Fibroblast of the aortic adventitia (primary cell): ENCODE measurements at regions not wholly inside any gene's neighbourhood (a gene's known extent, or its start where the extent isn't known, plus 50 kb on each side); places are given as distances from the start of the nearest gene placed in this dataset.

ENCODE experiments used
- DNase-seq: peaks from one replicate; pipeline ENCODE4 v3.0.0-alpha.2; 2010; ENCODE audit warnings: low read depth
- H3K4me3 ChIP-seq: 2 replicates; pipeline ENCODE4 v1.5.1; 2011; ENCODE audit warnings: low read depth, mild to moderate bottlenecking, control low read depth, low read length, moderate library complexity
- CTCF ChIP-seq: IDR thresholded peaks from 2 replicates; pipeline ENCODE4 v1.5.1; 2011; ENCODE audit warnings: mild to moderate bottlenecking, low read length, control low read depth, inconsistent platforms; ENCODE audit not compliant: insufficient read depth

GRCh38 chr1:8256321-8256720 is 61.6 kb upstream of the SLC45A1 start:
- DNase-seq, result no peak
- no peak overlapping the region for H3K4me3 ChIP-seq
- no peak for TF ChIP-seq CTCF

GRCh38 chr1:8255712-8256111 is 62.2 kb upstream of the SLC45A1 start:
- no peak overlapping the region for H3K4me3 ChIP-seq
- DNase-seq, result no peak

GRCh38 chr1:8252266-8252951 is 65.5 kb upstream of the SLC45A1 start:
- DNase-seq, result no peak
- TF ChIP-seq CTCF, result no peak
- H3K4me3 ChIP-seq, result no peak overlapping the region

More at GRCh38 chr1:8255712-8256111, 62.2 kb upstream of the SLC45A1 start:
- no peak for TF ChIP-seq CTCF

- TF ChIP-seq CTCF, result no peak
Observed at GRCh38 chr1:8251635-8252034, 66.3 kb upstream of the SLC45A1 start.

GRCh38 chr1:8249838-8250237 is 68.1 kb upstream of the SLC45A1 start:
- no peak for TF ChIP-seq CTCF

More at GRCh38 chr1:8251635-8252034, 66.3 kb upstream of the SLC45A1 start:
- DNase-seq, result no peak
- H3K4me3 ChIP-seq, result no peak overlapping the region

GRCh38 chr1:8247811-8248436 is 70.0 kb upstream of the SLC45A1 start:
- TF ChIP-seq CTCF, result no peak
- DNase-seq, result no peak
- no peak overlapping the region for H3K4me3 ChIP-seq

More at GRCh38 chr1:8249838-8250237, 68.1 kb upstream of the SLC45A1 start:
- no peak for DNase-seq
- H3K4me3 ChIP-seq, result no peak overlapping the region
